ENCODE measurements at regions not wholly inside any gene's neighbourhood (a gene's known extent, or its start where the extent isn't known, plus 50 kb on each side); places are given as distances from the start of the nearest gene placed in this dataset.
A peak's percentile ranks its signal among the peaks of the same experiment; 100 is the strongest.
"Not testable (repeated sequence)": the region's sequence is repeated elsewhere in the genome, so short reads cannot be mapped to it uniquely, and the experiment has no call there.

GRCh38 chrY:8151561-8151960 is 1185.7 kb upstream of the TSPY4 start:
- no peak for DNase-seq

- no peak for DNase-seq
These were observed 1208.7 kb upstream of the TSPY4 start for GRCh38 chrY:8128578-8128977.

- DNase-seq = peak; percentile 45
These were observed 1211.2 kb upstream of the TSPY4 start for GRCh38 chrY:8125907-8126571.

DNA sequence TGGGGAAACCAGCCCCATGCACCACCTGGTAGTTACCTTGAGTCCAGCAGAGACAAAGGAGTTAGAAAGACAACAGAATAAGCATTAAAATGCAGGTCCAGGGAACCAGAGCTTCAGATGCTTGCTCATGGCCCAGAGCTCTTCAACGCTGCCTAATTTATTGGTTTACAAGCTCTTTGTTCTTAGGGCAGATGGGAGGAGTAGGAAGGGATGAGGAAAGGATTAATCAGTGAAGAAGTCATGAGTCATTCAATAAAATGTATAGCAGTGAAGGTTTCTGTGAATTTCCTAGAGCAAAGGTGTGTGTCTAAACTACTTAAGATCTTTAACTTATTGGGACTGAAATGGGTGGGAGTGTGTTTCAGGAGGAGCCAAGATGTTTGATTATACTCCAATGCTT is 1210.3 kb upstream of the AMELY start:
- peak; percentile 41 for DNase-seq

GRCh38 chrY:8094429-8094828 is 1182.9 kb upstream of the AMELY start:
- DNase-seq = no peak

DNA sequence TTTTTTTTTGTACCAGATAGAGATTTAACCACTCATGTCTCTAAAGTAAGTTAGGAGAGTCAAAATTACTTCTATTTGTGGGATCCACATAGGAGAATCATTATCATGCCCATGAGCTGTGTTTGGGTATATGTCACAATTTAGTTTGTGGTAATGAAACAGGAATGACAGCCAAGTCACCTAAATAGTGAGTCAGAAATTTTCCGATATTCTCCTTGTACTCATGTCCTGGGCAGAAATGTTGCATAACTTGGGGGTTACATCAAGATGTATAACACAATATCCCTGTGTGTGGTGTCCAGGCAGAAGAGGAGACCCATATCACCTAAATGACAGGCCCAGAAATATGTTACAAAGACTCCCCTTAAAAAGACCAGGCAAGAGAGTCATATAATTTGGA is 1181.4 kb upstream of the AMELY start:
- no peak for DNase-seq

GRCh38 chrY:8085925-8086324 is 1174.4 kb upstream of the AMELY start:
- no peak for DNase-seq

- no peak for DNase-seq
These were observed 1172.6 kb upstream of the AMELY start for GRCh38 chrY:8084192-8084591.

GRCh38 chrY:8081151-8081550 is 1169.6 kb upstream of the AMELY start:
- DNase-seq = no peak

DNA sequence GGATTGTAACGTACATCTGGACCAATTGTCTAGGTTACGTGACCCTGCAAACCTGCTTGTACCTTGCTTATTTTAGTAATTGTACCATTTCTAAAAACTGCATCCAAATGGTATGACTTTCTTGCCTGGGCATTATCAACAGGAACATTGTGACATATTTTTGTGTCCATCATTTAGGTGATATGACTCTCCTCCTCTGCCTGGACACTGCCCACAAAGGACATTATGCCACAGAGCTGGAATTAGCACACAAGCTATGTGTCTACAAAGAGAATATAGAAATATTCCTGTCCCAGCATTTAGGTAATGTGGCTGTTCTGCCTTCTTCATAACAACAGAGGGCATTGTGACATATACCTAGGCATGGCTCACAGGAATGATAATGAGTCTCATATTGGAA is 1153.7 kb upstream of the AMELY start:
- no peak for DNase-seq

DNA sequence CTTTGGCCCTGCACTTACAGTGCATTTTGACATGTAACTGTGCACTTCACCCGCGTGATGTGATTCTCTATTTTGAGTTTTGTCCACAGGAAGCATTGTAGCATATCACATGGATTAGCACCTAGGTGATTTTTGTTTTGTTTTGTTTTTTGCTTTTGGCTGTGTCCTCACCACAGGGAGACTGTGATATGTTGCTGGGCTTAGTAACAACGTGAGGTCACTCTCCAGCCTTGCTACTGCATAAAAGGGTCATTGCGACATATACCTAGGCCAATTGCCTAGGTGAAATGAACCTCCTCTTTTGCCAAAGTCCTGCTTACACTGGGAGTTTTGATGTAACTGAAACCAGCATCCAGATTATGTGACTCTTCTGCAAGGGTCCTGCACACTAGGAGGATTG is 1152.9 kb upstream of the AMELY start:
- no peak for DNase-seq

GRCh38 chrY:8063973-8064372 is 1152.4 kb upstream of the AMELY start:
- DNase-seq = no peak

DNA sequence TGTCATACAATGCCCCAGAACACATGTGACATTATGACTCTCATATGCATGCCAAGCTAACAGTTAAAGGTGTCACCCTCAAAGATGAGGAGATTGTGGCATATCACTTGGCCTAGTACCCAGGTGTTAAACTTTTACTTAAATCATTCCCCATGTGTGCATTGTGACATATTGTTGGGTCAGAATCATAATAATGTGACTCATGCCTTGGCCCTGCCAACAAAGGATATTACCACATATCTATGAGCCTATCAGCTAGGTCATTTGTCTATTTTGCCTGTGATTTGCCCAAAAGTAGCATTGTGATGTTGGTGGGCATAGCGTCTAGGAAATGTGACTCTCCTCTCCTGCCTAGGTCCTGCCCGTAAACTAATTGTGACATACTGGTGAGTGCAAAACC is 1147.1 kb upstream of the AMELY start:
- no peak for DNase-seq

GRCh38 chrY:8051340-8051739 is 1139.8 kb upstream of the AMELY start:
- DNase-seq = no peak

DNA sequence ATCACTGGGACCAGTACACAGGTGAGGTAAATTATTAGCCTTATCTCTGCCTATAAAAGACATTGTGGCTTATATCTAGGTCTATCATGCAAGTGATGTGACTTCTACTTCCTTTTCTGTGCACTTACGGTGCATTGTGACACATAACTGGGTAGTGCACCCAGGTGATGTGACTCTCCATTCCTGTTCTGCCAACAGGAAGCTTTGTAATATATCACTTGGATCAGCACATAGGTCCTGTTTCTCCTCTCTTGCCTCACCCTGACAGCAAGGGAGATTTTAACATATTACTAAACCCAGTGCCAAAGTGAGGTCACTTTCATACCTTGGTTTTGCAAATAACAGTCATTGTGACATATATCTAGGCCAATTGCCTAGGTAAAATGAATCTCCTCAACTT is 1129.7 kb upstream of the AMELY start:
- DNase-seq = no peak

- no peak for DNase-seq
These were observed 1125.0 kb upstream of the AMELY start for GRCh38 chrY:8036563-8036962.

DNA sequence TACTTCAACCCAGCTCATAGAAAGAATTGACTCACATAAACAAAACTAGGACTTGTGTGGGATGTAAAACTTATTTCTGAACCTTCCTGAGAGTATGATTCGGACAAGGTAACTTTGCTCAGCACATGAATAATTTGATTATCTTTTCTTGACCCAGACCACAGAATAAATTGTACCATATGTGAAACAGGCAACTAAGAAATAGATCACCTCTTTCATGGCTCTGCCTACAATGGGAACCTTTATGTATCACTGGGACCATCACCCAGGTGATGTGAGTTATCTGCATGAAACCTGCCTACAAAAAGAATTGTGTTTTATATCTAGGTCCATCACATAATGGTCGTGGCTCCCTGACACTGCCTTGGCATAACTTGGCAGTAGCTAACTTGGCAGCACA is 1124.1 kb upstream of the AMELY start:
- DNase-seq = no peak

DNA sequence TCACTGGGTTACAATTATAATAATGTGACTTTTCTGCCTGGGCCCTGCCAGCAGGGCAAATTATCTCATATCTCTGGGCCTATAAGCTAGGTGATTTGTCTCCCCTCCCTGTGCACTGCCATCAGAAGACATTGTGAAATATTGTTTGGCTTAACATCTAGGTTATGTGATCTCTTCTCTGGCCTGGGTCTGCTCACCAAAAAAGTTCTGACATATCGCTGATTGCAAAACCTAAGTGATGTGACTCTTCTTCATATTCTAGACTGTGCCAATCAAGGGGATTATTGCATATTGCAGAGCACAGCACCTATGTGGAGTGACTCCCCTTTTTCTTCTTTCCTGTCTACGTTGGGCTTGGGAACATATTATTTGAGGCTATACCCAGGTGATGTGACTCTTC is 1123.1 kb upstream of the AMELY start:
- no peak for DNase-seq

GRCh38 chrY:8033200-8033599 is 1121.6 kb upstream of the AMELY start:
- DNase-seq = peak; percentile 1

DNA sequence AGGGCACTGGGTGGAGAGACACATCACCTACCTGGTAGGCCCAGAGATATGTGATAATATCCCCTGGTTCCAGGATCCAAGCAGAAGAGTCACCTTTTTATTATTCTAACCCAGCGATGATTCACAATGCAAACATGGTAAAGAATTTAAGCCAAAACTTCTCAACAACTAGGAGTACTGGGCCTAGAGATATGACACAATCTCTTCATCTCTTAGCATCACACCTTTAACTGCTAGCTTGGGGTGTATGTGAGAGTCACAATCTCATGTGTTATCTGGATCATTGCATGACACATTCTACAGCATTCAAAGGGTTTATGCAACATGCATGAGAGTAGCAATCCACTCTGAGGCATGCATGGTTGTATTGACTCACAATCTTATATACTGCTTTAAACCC is 1109.0 kb upstream of the AMELY start:
- no peak for DNase-seq

DNA sequence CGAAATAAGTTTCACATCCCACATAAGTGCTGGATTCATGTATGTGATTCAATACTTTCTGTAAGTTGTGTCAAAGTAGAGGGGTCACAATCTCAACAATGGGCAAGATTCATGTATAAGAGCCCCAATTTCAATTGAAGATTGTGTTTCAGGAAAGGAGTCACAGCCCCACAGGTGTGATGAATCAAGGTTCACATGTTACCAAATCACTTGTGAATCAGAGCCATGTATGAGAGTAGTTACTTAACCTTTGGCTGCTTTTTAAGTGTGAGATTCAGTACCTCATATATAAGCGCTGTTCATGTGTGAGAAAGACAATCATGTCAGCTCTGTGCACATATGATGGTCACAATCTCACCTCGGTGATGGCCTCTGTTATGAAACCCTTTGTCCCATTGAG is 1100.0 kb upstream of the AMELY start:
- DNase-seq = no peak

DNA sequence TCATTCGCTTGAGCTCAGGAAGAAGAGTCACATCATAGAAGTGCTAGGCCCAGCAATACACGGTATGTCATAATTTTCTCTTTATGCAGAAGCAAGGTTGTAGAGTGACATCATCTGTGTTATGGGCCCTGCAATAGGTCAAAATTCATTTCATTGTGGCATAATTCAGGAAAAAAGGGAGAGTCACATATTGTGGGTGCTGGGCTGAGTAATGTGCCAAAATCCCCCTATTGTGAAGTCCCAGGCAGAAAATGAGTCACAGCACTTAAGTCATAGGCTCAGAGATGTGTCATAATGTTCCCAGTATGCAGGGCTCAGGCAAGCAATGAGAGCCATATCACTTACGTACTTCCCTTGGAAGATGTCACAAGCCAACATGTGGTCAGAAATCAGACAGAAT is 1092.6 kb upstream of the AMELY start:
- peak; percentile 22 for DNase-seq

GRCh38 chrY:7996726-7997125 is 1085.2 kb upstream of the AMELY start:
- DNase-seq = no peak

GRCh38 chrY:7994781-7995180 is 1083.2 kb upstream of the AMELY start:
- DNase-seq = not testable (repeated sequence)

DNA sequence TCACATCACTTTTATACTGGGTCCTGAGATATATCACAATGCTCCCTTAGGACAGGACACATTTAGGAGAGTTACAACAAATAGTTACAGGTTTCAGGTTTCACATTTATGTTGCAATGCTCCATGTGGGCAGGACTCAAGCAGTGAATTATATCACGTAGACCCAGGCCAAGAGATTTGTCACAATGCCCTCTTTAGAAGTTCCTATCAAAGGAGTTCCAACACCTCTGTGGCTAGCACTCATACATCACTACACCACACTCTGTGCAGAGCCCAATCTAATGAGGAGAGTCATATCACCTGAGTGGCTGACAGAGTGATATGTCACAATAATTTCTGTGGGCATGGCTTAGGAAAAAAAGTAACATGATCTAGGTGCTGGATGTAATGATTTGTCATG is 1068.2 kb upstream of the AMELY start:
- no peak for DNase-seq

DNA sequence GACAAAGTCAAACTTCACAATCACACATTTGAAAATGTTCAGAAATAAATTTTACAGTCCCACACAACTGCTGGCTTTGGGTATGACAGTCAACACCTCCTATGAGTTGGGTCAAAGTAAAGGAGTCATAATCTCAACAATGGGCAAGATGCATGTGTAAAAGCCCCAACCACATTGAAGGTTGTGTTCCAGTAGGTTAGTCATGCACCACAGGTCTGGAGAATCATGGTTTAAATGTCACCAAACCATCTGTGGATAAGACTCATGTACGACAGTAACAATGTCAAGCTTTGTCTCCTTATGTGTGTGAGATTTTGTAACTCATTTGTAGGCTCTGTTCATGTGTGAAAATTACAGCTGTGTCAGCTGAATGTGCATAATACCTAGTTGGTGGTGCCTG is 1065.7 kb upstream of the AMELY start:
- DNase-seq = no peak

Measured in fibroblast of upper back skin (primary cell).